H7 (cell line): ENCODE measurements at regions not wholly inside any gene's neighbourhood (a gene's known extent, or its start where the extent isn't known, plus 50 kb on each side); places are given as distances from the start of the nearest gene placed in this dataset.

Source experiments
- DNase-seq: peaks from one replicate; pipeline ENCODE4 v3.0.0; 2012
- H3K27me3 ChIP-seq: 2 replicates; pipeline ENCODE4 v1.6.0; 2011; ENCODE audit warnings: mild to moderate bottlenecking, low read length; ENCODE audit not compliant: control insufficient read depth, insufficient read depth
- H3K36me3 ChIP-seq: replicated peaks from 2 replicates; pipeline ENCODE4 v1.5.1; 2011; ENCODE audit warnings: low read length; ENCODE audit not compliant: control insufficient read depth, insufficient read depth
- H3K4me3 ChIP-seq: 2 replicates; pipeline ENCODE4 v1.5.1; 2011; ENCODE audit warnings: low read depth, mild to moderate bottlenecking, control low read depth, low read length, moderate library complexity; ENCODE audit not compliant: insufficient read depth

DNA sequence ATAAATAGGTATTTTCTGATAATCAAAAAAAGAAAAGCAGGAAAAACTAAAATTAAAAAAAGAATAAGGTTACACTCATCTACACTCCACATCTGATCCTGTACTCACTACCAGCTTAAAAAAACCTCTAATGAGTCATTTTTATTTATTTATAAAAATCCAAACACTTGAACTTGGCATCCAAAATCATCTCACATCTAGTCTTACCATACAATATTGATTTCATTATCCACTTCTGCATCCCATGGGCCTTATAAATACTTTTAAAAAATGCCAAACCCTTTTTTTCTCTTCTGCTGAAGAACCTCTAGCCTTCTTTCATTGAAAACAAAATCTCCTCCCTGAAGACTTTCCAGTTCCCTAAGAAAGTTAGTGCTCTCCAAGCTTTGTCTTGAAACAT is 109.7 kb downstream of the TMTC3 start:
- DNase-seq, result no peak
- Histone ChIP-seq H3K4me3 (no peak overlapping the region), H3K27me3 (no peaks in the 10 kb centered on the region), H3K36me3 (no peaks in the 10 kb centered on the region)

DNA sequence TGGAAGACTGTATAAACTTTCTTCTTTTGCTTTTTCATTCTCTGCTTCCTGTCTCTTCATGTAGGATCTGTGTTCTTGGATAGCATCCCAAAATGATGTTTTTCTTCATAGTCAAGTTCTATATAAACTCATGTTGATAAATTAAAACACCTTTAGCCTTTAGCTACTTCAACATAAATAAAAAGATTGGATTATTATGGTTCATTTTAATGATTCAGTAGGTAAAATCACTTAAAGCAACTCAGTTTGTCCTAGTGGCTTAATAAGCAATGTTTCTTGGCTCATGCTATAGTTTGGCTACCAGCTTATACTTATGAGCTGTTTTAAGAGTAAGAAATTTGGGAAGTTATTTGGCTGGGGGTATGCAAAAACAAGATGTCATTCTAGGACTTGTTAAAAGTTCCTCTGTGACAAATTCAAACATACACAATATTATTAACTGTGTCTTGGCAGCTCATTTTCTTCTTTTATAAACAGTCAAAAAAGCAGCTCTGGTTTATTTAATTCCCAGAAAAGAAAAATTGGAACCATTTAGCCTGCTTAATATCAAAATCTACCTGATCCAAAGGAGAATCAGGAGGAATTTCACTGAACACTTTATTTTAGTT is 111.4 kb downstream of the TMTC3 start:
- no peak for DNase-seq

DNA sequence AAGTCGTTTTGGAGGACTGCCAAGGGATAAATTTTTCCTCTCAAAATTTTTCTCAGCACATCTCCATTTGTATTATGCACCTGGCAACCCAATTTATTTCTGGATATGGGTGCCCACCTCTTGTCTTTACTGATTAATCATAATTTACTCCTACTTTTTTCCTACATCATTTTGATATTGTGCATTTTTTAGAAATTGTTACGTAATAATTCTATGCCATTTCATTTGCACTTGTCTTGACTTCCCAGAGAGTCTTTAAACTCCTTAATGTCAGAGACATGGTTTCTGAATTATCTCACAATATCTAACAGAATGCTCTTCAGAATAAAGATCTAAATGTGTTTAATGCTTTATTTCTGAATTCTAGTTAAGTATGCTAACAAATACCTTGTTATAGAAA is 113.1 kb downstream of the TMTC3 start:
- DNase-seq, result no peak
- Histone ChIP-seq H3K4me3 (no peak overlapping the region), H3K27me3 (no peaks in the 10 kb centered on the region), H3K36me3 (no peaks in the 10 kb centered on the region)

More for the DNA sequence above, 111.4 kb downstream of the TMTC3 start:
- H3K36me3 ChIP-seq, result no peaks in the 10 kb centered on the region
- no peaks in the 10 kb centered on the region for H3K27me3 ChIP-seq
- H3K4me3 ChIP-seq, result no peak overlapping the region

DNA sequence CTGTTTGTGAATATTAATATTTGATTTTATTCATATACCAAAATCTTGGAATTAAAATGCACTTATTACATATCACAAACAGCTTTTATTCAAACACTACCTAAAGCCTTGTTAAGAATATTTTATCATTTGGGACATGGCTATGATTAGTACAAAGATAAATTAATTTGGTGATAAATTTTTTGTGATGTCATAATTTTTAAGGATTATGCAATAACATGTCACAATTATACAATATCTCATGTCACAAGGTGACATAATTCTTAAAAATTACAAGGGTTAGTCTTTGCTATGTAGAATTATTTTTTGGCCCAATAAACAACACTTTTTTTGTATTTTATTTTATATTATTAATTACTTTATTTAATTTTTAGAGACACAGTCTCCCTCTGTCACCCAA is 113.7 kb downstream of the TMTC3 start:
- Histone ChIP-seq H3K4me3 (no peak overlapping the region), H3K36me3 (no peaks in the 10 kb centered on the region), H3K27me3 (no peaks in the 10 kb centered on the region)
- DNase-seq, result no peak

DNA sequence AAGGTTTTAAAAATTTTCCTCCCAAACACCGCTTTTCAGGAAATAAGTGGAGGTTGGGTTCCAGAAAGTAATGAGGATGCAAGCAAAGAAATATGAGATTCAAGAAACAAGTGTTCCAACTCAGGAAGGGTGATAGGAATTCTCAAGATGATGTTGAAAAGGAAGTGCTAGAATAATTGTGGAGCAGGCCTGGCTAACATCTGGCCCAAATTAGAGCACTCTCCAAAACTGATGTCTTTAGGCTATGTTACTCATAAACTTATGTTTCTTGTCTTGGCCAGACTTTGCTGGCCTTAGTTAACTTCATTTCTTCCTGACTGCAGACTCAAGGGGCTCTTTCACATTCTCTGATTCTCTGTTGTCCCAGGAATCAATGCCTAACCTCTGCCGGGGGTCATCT is 116.3 kb downstream of the TMTC3 start:
- Histone ChIP-seq H3K36me3 (no peaks in the 10 kb centered on the region), H3K27me3 (no peaks in the 10 kb centered on the region), H3K4me3 (no peak overlapping the region)
- DNase-seq, result no peak

DNA sequence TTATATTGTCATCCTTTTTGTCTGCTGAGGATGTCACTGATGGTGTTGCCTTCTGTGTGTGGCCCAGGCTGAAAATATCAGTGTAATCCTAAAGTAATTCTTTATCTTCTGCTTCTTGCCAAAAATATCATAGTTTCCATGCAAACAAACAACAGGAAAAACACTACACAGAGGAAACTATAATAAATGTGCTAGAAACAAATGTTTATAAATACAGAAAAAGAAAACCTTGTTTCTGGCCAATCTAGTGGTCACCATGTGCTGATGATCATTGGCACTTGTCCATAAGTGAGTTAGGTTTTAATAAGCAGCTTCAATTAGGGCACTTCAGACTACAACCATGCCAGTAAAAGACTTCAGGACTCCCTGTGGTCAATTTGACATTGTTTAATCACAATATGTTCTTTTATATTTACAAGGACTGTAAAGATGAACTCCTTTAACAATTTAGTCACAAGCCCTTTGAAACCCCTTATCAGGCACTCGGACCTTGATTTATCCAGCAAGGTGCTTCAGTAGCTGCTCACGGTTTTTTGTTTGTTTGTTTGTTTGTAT is 124.8 kb downstream of the TMTC3 start:
- H3K27me3 ChIP-seq, result no peaks in the 10 kb centered on the region
- no peak overlapping the region for H3K4me3 ChIP-seq
- no peaks in the 10 kb centered on the region for H3K36me3 ChIP-seq
- DNase-seq, result no peak

DNA sequence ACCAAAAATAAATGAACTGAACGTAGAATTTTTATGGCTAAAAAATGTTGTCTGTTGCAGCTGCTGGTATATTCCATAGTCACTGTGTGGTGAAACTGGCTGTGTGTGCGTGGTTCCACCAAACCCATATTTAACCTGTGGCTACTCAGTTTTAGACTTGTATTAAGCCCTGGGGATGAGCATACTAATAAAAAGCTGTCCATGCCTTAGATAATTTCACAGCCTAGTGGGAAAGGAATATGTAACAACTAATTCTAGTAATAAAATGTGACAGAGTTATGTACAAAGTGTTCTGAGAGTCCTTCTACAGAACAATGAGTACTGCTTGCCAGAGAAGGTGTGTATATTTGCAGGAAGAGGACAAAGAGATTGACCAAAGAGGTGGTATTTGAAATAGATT is 125.5 kb downstream of the TMTC3 start:
- DNase-seq, result no peak

DNA sequence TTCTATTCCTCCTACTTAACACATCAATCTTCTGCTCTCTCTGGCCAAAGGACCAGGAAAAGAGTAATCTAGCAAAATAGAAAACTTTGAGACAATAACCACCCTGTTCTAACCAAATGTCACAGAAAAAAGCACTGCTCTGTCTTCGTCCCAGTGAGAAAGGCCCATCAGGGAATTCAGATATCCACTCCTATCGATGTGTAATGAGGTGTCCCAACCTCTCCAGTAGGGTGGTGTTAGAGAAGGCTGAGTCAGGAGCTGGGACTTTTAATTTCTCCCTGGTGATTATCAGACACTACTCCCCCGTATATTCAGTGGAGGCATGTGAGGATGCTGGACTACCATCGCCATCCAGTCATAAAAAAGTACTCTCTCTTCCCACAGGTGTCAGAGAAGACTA is 130.3 kb downstream of the TMTC3 start:
- DNase-seq, result no peak
- Histone ChIP-seq H3K4me3 (no peak overlapping the region), H3K36me3 (no peaks in the 10 kb centered on the region), H3K27me3 (no peaks in the 10 kb centered on the region)

More for the DNA sequence above, 125.5 kb downstream of the TMTC3 start:
- no peaks in the 10 kb centered on the region for H3K36me3 ChIP-seq
- H3K27me3 ChIP-seq, result no peaks in the 10 kb centered on the region
- no peak overlapping the region for H3K4me3 ChIP-seq

DNA sequence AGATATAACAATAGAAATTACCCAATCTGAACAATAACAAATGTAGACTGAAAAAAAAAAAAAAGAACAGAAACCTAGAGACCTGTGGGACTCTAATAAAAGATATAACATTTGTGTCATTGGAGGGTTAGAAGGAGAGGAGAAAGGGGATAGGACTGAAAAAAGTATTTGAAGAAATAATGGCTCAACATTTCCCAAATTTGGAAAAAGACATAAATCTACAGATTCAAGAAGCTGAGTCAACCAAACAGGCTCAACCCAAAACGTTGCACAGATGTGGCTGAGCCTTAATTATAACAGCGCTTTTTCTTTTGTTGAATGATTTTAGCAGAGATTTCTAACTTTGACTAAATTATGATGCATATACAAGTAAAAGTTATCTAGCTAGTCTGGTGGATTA is 131.3 kb downstream of the TMTC3 start:
- Histone ChIP-seq H3K36me3 (no peaks in the 10 kb centered on the region), H3K27me3 (no peaks in the 10 kb centered on the region), H3K4me3 (no peak overlapping the region)
- no peak for DNase-seq

DNA sequence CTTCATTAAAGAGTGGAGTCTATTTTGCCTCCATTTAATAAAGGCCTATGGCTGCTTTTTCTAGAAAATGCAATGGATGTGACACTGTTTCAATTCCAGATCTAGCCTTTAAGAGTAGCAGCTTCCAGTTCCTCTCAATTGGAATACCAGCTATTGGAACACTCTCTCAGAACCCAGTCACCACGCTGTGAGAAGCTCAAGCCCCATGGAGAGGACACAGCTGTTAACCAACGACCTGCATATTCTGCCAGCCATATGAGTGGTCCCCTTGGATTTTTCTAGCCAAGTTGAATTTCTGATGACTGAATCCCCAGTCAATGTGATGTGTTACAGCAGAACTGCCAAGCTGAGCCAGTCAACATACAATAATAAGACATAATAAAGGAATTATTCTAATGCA is 131.8 kb downstream of the TMTC3 start:
- Histone ChIP-seq H3K27me3 (no peaks in the 10 kb centered on the region), H3K4me3 (no peak overlapping the region), H3K36me3 (no peaks in the 10 kb centered on the region)
- DNase-seq, result no peak

DNA sequence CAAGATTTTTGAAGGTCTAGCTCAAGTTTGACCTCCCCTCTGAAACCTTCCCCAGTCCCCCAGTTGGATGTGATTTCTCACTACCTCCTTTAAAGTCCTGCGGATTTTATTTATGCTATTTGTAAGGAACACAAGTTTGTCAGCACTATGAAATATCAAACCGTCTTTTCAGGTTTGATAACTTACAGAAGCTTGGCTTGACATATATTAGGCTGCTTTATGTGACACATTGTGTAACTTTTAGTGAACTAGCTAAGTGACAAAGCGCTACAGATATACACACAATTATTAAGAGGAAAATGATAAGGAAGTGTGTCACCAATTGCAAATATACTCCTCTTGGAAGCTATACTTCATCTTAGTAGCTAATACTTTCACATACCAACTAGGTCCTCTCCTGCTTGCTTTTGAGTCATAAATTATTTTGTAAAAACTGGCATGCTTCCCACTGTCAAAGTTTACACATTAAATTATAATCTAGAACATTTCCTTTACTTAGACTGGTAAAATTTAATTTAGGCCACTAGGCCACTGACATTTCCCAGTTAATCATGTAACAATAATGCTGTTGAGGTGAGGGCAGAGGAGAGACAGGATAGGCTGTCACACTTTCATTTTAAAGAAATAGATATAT is 149.5 kb downstream of the TMTC3 start:
- Histone ChIP-seq H3K36me3 (no peaks in the 10 kb centered on the region), H3K4me3 (no peak overlapping the region)
- no peak for DNase-seq

DNA sequence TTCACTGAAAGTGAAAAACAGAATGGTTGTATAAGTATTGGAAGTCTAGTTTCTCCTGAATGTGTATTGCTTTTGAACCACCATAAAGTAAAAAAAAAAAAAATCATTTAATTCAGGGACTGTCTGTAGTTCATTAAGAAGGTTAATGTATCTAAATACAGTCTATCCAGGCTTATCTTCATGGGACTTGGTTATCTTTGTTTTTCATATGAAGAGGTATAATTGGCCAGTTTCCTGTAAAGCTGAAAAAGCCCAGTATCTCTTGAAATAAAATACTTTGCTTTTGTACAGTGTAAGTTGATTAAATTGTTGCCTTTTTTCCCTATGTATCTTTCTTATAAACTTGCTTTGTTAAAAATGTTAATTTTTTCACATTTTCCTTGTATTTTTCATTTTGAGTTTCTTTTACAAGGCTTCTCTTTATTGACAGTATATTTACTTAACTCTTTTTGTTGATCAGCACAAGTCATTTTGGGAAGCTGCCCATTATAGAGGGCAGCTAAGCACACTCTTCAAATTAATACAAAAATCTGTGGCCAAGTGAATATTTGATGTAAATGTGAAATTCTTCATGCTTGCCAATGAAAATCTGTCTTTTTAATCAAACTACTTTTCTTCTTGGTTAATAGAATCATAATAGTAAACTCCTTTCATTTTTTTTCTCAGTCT is 156.0 kb downstream of the TMTC3 start:
- no peak overlapping the region for H3K4me3 ChIP-seq
- H3K36me3 ChIP-seq, result no peaks in the 10 kb centered on the region
- no peak for DNase-seq
- H3K27me3 ChIP-seq, result no peaks in the 10 kb centered on the region

More for the DNA sequence above, 149.5 kb downstream of the TMTC3 start:
- H3K27me3 ChIP-seq, result no peaks in the 10 kb centered on the region

DNA sequence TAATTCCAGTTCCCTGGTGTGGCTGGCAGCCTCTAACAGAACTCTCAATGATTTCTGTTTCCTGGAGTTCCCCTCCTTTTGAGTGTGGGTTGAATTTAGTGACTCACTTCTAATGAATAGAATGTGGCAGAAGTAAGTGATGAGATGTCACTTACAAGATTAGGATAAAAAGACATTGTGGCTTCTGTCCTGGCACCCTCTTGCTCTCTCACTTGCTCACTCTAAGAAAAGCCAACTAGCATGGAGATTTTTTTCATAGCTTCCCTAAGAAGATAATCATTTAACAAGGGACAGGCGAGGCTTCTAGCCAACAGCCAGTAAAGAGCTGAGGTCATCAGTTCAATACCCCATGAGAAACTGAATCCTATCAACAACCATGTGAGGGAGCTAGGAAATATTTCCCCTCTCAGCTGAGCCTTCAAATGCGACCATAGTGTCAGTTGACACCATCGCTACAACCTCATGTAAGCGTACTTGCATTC is 156.7 kb downstream of the TMTC3 start:
- DNase-seq, result no peak
- no peaks in the 10 kb centered on the region for H3K36me3 ChIP-seq
- no peaks in the 10 kb centered on the region for H3K27me3 ChIP-seq
- H3K4me3 ChIP-seq, result no peak overlapping the region

DNA sequence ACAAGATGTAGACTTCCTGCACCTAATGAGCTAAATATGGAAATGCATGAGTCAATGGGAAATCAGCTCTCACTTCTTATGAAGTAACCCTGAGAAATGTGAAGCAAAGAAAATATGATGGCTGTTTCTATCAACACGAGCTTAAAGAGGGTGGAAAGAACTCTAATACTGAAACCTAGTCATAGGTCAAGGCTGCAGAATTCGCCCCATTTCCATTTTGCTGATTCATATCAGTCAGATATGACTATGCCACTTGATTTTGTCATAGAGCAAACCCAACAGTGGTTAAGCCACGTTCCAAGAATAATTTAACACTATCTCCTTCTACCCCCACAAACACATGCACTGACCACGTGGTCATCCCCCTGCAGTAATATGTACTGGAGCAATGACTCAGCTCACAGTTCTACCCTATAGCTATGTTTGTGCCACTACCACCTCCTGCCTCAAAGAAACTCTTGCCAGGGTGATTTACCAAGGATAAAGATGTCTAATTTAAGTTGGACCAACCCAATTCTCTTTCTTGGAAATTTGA is 157.5 kb downstream of the TMTC3 start:
- no peaks in the 10 kb centered on the region for H3K27me3 ChIP-seq
- no peak for DNase-seq
- H3K4me3 ChIP-seq, result no peak overlapping the region
- H3K36me3 ChIP-seq, result no peaks in the 10 kb centered on the region

DNA sequence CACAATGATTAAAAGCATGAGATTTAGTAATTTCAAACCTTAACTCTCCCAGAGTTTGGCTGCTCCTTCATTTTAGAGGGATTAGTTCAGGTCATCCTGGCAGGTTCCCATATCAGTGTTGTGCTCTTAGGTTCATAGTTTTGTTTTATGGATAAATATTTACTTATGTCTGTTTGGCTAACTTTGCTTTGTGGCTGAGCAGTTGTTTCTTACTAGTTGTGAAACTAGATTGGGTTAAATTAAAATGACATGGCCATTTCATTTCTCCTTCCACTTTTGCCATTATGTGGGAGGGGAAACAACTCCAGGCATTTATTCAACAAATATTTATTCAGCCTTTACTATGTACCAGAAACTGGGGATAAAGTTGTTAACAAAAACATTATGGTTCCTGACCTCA is 158.8 kb downstream of the TMTC3 start:
- H3K4me3 ChIP-seq, result no peak overlapping the region
- H3K36me3 ChIP-seq, result no peaks in the 10 kb centered on the region
- no peak for DNase-seq
- H3K27me3 ChIP-seq, result no peaks in the 10 kb centered on the region
